ENCODE measurements at regions not wholly inside any gene's neighbourhood (a gene's known extent, or its start where the extent isn't known, plus 50 kb on each side); places are given as distances from the start of the nearest gene placed in this dataset.

- TF ChIP-seq EHMT2 (IDR thresholded peaks at IDR 0.05; ENCODE audit: low read depth), result no peak
- TF ChIP-seq CTCF (IDR thresholded peaks at IDR 0.05), result no peak
- TF ChIP-seq POLR2A (IDR thresholded peaks at IDR 0.05; ENCODE audit: low read length), result no peak
- TF ChIP-seq MAX (IDR thresholded peaks at IDR 0.05), result no peak
- no peak for TF ChIP-seq POLR2AphosphoS2 (conservative IDR thresholded peaks at IDR 0.05; ENCODE audit: low read length)
- no peak for TF ChIP-seq RAD21 (conservative IDR thresholded peaks at IDR 0.05 in 1 of 2, IDR thresholded peaks at IDR 0.05 in 1 of 2)
- TF ChIP-seq KDM1A (IDR thresholded peaks at IDR 0.05; ENCODE audit: low read depth), result no peak
- TF ChIP-seq BHLHE40 (IDR thresholded peaks at IDR 0.05; ENCODE audit: low read depth, low read length), result no peak
- TF ChIP-seq JUNB (IDR thresholded peaks at IDR 0.05), result no peak
Measured at GRCh38 chr19:30711826-30712225, 339.6 kb downstream of the ZNF536 start.
